ENCODE measurements at regions not wholly inside any gene's neighbourhood (a gene's known extent, or its start where the extent isn't known, plus 50 kb on each side); places are given as distances from the start of the nearest gene placed in this dataset.

DNA sequence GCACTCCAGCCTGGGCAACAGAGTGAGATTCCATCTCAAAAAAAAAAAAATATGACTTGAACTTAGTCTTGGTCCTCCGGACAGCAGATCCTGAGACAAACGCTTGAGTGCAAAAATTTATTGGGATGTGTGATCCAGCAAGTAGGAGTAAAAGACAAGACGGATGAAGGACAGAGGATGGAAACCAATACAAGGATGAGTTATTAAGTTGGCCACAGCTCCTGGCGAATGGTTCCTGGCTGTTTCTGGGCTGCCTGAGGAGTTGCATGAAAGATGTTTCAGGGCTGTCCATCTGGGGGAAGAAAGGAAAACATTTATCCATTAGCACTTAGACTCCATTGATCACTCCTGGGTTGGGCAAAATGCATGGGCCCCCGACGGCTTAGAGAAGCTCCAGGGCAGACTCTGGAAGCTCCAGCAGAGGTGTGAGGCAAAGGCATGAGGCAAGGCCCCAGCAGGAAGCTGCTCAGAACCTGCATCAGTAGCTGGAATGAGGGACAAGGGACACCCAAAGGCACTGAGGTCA is 98.3 kb upstream of the ZNF438 start:
- Histone ChIP-seq H3K9me3 (no peaks in the 10 kb centered on the region), H3K4me1 (peaks cover 5% of the 10 kb centered on the region), H3K9ac (ENCODE audit: low read depth in 2 of 2, low read length in 2 of 2) (no peak overlapping the region), H3K4me3 (no peak overlapping the region), H3K27me3 (no peaks in the 10 kb centered on the region), H3K36me3 (no peaks in the 10 kb centered on the region), H3K27ac (no peak overlapping the region)
- DNase-seq: no peak
- intact Hi-C loops (cut with DNase I): no loop called here
- TF ChIP-seq, protein P1, sequence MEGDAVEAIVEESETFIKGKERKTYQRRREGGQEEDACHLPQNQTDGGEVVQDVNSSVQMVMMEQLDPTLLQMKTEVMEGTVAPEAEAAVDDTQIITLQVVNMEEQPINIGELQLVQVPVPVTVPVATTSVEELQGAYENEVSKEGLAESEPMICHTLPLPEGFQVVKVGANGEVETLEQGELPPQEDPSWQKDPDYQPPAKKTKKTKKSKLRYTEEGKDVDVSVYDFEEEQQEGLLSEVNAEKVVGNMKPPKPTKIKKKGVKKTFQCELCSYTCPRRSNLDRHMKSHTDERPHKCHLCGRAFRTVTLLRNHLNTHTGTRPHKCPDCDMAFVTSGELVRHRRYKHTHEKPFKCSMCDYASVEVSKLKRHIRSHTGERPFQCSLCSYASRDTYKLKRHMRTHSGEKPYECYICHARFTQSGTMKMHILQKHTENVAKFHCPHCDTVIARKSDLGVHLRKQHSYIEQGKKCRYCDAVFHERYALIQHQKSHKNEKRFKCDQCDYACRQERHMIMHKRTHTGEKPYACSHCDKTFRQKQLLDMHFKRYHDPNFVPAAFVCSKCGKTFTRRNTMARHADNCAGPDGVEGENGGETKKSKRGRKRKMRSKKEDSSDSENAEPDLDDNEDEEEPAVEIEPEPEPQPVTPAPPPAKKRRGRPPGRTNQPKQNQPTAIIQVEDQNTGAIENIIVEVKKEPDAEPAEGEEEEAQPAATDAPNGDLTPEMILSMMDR (IDR thresholded peaks at IDR 0.05): no peak

DNA sequence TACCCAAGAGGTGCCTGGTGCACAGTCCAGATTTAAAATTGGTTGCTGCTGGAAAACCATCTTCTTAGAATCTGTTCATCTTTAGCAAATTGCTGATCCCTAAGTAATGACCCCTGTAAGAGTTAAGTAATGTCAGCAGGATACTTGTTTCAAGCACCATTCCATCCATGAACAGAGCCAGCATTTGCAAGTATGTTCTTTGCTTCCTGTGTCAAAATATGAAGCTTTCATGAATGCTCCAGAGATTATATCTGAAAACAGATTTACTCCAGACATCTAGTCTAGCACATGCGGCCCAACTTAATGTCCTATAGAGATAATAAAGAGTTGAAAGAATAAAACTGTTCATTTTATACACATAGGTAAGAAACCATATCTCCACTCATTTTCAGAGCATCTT is 98.7 kb upstream of the ZNF438 start:
- DNase-seq: no peak
- intact Hi-C loops (cut with DNase I): no loop called here
- H3K4me1 ChIP-seq: peaks cover 5% of the 10 kb centered on the region

DNA sequence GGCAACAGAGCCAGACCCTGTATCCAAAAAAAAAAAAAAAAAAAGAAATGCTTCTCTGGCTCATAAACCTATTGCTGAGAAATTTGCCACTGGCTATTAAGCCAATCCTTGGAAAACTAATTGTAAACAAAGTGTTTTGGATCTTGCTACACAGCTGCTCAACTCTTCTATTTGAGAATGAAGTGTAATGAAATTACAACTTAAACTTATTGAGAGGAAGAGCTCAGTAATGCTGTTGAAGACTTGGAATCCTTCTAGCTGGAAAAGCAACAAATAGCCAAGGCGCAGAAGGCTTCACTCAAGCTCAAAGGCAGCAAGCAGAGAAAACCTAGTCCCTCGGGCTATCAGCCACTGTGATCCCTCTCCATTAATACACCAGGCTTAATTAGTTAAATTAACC is 99.6 kb upstream of the ZNF438 start:
- H3K27me3 ChIP-seq: no peaks in the 10 kb centered on the region
- no peaks in the 10 kb centered on the region for H3K36me3 ChIP-seq
- H3K4me1 ChIP-seq: peaks cover 5% of the 10 kb centered on the region
- no peak overlapping the region for H3K4me3 ChIP-seq
- intact Hi-C loops (cut with DNase I): no loop called here
- DNase-seq: no peak
- TF ChIP-seq, protein P1 (IDR thresholded peaks at IDR 0.05): no peak
- H3K27ac ChIP-seq: no peak overlapping the region
- H3K9me3 ChIP-seq: no peaks in the 10 kb centered on the region
- H3K9ac ChIP-seq (ENCODE audit: low read depth in 2 of 2, low read length in 2 of 2): no peak overlapping the region

More for the DNA sequence above, 98.7 kb upstream of the ZNF438 start:
- Histone ChIP-seq H3K4me3 (no peak overlapping the region), H3K27me3 (no peaks in the 10 kb centered on the region), H3K36me3 (no peaks in the 10 kb centered on the region), H3K27ac (no peak overlapping the region), H3K9me3 (no peaks in the 10 kb centered on the region), H3K9ac (ENCODE audit: low read depth in 2 of 2, low read length in 2 of 2) (no peak overlapping the region)
- TF ChIP-seq, protein P1 (IDR thresholded peaks at IDR 0.05): no peak

DNA sequence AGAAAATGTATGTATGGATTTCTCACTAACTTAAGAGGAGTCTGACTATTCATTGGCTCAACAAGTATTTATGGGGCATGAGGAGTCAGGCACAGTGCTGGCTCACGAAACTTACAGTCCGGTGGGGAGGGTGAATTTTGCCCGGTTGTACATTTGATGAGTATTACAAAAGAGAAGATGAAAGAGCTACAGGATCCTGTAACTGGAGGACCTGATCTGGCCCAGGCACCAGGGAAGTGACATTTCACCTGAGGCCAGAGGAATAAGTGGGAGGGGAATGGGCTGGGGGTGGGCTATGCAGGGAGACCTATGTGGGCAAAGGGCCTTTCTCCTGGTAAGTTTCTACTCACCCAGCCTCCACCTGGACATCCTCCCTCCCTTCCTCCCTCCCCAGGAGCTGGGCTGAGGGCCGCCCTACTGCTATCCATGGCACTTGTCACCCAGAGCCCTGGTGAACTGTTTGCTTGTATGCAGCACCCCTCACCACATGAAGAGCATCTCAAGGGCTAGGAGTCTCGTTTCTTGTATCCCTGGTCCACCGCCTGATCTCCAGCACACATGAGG is 101.1 kb upstream of the ZNF438 start:
- no peak overlapping the region for H3K9ac ChIP-seq (ENCODE audit: low read depth in 2 of 2, low read length in 2 of 2)
- intact Hi-C loops (cut with DNase I): no loop called here

DNA sequence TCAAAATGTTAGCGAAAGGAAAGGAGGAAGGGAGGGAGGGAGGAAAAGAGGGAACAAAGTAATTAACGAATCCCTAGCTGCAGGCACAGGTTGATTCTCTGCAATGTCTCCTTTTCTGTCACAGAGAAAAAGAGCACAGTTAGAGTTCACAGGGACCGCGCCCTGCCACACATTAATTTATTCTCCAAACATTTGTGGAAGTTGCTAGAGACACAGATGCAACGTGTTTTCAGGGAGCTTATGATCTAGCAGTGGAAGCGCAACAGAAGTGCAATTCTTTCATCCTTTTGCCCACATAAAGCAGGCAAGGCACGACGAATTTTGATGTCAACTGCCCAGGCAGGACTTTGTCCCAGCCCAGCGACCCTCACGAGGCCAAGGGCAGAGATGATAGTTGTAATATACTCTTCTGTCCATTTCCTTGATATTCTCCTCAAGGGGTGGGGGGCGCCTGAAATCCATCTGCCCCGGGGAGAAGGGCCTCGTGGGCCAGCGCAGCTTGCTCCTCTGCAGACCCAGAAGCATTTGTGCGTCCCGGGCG is 101.7 kb upstream of the ZNF438 start:
- H3K36me3 ChIP-seq: no peaks in the 10 kb centered on the region
- H3K9ac ChIP-seq (ENCODE audit: low read depth in 2 of 2, low read length in 2 of 2): no peak overlapping the region
- peak overlapping the region; percentile 43 for H3K4me3 ChIP-seq
- H3K9me3 ChIP-seq: no peaks in the 10 kb centered on the region
- TF ChIP-seq, protein P1 (IDR thresholded peaks at IDR 0.05): no peak
- no peaks in the 10 kb centered on the region for H3K27me3 ChIP-seq
- DNase-seq: no peak
- peak overlapping the region; percentile 56 for H3K27ac ChIP-seq
- intact Hi-C loops (cut with DNase I): no loop called here
- peaks cover 5% of the 10 kb centered on the region for H3K4me1 ChIP-seq

More for the DNA sequence above, 101.1 kb upstream of the ZNF438 start:
- no peak overlapping the region for H3K27ac ChIP-seq
- H3K4me1 ChIP-seq: peaks cover 5% of the 10 kb centered on the region
- DNase-seq: no peak
- H3K9me3 ChIP-seq: no peaks in the 10 kb centered on the region
- H3K27me3 ChIP-seq: no peaks in the 10 kb centered on the region
- TF ChIP-seq, protein P1 (IDR thresholded peaks at IDR 0.05): no peak
- no peak overlapping the region for H3K4me3 ChIP-seq
- H3K36me3 ChIP-seq: no peaks in the 10 kb centered on the region

Data from colonic mucosa (tissue), 4 donors.